Caco-2 (cell line): ENCODE measurements at regions not wholly inside any gene's neighbourhood (a gene's known extent, or its start where the extent isn't known, plus 50 kb on each side); places are given as distances from the start of the nearest gene placed in this dataset.

Experiments
- BruUV-seq: library from RNA; stranded (reverse); fragments of 400-500 nt; replicated peaks from 2 replicates; lab custom pipeline; 2021; lab: Mats Ljungman, UMichigan
- CTCF ChIA-PET: fragments of 300-600 bp; sonication (Branson Sonifier 250); formaldehyde crosslinking; loops from one replicate; lab custom pipeline; 2022; ENCODE audit warnings: antibody characterized with exemption; lab: Charles Lee
- POLR2A ChIA-PET: fragments of 300-600 bp; sonication (Branson Sonifier 250); formaldehyde crosslinking; loops from one replicate; lab custom pipeline; 2022; ENCODE audit warnings: antibody characterized with exemption; lab: Charles Lee
- DNase-seq, 2 experiments: peaks; one replicate each; pipeline versions ENCODE4 v3.0.0 to v3.0.0-alpha.2; 2020 to 2022
- H3K27me3 ChIP-seq: replicated peaks from 2 replicates; pipeline ENCODE4 v1.6.0; 2011; ENCODE audit warnings: low read length; ENCODE audit not compliant: control insufficient read depth, insufficient read depth
- H3K36me3 ChIP-seq: 2 replicates; pipeline ENCODE4 v1.5.1; 2011; ENCODE audit warnings: low read length; ENCODE audit not compliant: control insufficient read depth, insufficient read depth
- H3K4me1 ChIP-seq: fragments of 250-450 bp; sonication (Bioruptor Pico); 2 replicates; pipeline ENCODE4 v1.5.1; 2020; ENCODE audit warnings: mild to moderate bottlenecking
- H3K4me3 ChIP-seq: 2 replicates; pipeline ENCODE4 v1.5.1; 2011; ENCODE audit warnings: low read depth, mild to moderate bottlenecking, control low read depth, low read length
- H3K9me3 ChIP-seq: fragments of 250-450 bp; sonication (Bioruptor Pico); 2 replicates; pipeline ENCODE4 v1.5.1; 2020; ENCODE audit warnings: mild to moderate bottlenecking, moderate library complexity
- H3K27ac Mint-ChIP-seq: one replicate; pipeline ENCODE4 v1.8.0; 2022; ENCODE audit warnings: mixed read lengths; ENCODE audit not compliant: unreplicated experiment
- H3K27me3 Mint-ChIP-seq: one replicate; pipeline ENCODE4 v1.8.0; 2022; ENCODE audit warnings: mixed read lengths; ENCODE audit not compliant: insufficient read depth, unreplicated experiment
- H3K36me3 Mint-ChIP-seq: one replicate; pipeline ENCODE4 v1.8.0; 2022; ENCODE audit warnings: mild to moderate bottlenecking, mixed read lengths; ENCODE audit not compliant: insufficient read depth, unreplicated experiment
- H3K4me1 Mint-ChIP-seq: one replicate; pipeline ENCODE4 v1.8.0; 2022; ENCODE audit warnings: low read depth, mixed read lengths; ENCODE audit not compliant: unreplicated experiment
- H3K4me3 Mint-ChIP-seq: one replicate; pipeline ENCODE4 v1.8.0; 2022; ENCODE audit warnings: mild to moderate bottlenecking, moderate library complexity, mixed read lengths; ENCODE audit not compliant: unreplicated experiment
- H3K9me3 Mint-ChIP-seq: one replicate; pipeline ENCODE4 v1.8.0; 2022; ENCODE audit warnings: mixed read lengths; ENCODE audit not compliant: unreplicated experiment
- intact Hi-C: fragments of 100-400 bp; cut with micrococcal nuclease; formaldehyde crosslinking; loops from one replicate; pipeline ENCODE4 v1.10.0; 2022; ENCODE audit not compliant: unreplicated experiment
- TF ChIP-seq, protein P1 (sequence below), 2 experiments: fragments of 200-600 bp in 1 of 2; IDR thresholded peaks; 1 replicate in 1 of 2; 2 replicates in 1 of 2; pipeline versions ENCODE4 v1.5.1 to v1.8.0; 2011 to 2022; ENCODE audit warnings: antibody characterized with exemption in 1 of 2, control low read depth in 1 of 2, inconsistent platforms in 1 of 2, low read depth in 1 of 2, low read length in 1 of 2, mild to moderate bottlenecking in 1 of 2, moderate library complexity in 1 of 2; ENCODE audit not compliant: insufficient read depth in 1 of 2, severe bottlenecking in 1 of 2, unreplicated experiment in 1 of 2

DNA sequence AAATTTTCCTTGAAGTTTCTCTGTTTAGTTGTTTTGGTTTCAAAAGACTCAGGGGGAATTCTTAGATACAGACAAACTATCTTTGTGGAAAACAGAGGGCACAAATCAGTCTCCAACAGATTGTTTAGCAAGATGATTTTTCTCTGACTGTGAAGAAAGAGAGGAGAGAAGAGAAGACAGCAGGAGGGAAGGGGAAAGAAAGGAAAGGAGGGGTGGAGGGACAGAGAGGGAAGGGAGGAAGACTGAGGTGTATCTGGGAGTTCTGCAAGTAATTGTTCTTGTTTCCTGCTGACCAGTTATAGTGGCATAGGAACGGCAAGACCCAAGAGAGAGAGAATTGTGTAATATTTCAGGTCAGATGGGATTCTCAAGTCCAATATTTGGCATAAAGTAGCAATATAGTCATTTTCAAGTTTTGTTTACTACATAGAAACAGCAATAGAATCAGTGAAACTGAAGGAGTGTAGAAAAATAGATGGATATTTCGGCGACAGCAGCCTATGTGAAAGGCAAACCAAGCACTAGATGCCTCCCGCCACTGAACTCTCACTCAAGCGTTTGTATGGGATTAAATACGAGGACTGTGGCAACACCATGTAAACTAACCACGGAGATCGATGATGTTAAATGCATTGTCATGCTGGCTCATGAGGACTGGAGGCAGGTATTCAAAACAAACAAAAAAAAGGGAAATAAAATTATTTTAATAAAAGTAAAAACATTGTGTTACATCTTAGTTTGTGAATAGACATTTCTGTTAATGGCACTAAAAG lies 342.5 kb downstream of the SLC16A7 start:
- peaks cover 21% of the 10 kb centered on the region for H3K9me3 Mint-ChIP-seq
- peaks cover 25% of the 10 kb centered on the region for H3K4me1 Mint-ChIP-seq
- H3K36me3 Mint-ChIP-seq: peaks cover 5% of the 10 kb centered on the region
- no peak overlapping the region for H3K4me3 Mint-ChIP-seq
- Histone ChIP-seq H3K4me1 (peaks cover 57% of the 10 kb centered on the region), H3K27me3 (no peaks in the 10 kb centered on the region), H3K4me3 (no peak overlapping the region), H3K36me3 (no peaks in the 10 kb centered on the region), H3K9me3 (no peaks in the 10 kb centered on the region)
- intact Hi-C loops: no loop called here
- no TSS peak for BruUV-seq
- ChIA-PET CTCF (no interaction called here), POLR2A (no interaction called here)
- H3K27ac Mint-ChIP-seq: no peak overlapping the region
- TF ChIP-seq, protein P1, sequence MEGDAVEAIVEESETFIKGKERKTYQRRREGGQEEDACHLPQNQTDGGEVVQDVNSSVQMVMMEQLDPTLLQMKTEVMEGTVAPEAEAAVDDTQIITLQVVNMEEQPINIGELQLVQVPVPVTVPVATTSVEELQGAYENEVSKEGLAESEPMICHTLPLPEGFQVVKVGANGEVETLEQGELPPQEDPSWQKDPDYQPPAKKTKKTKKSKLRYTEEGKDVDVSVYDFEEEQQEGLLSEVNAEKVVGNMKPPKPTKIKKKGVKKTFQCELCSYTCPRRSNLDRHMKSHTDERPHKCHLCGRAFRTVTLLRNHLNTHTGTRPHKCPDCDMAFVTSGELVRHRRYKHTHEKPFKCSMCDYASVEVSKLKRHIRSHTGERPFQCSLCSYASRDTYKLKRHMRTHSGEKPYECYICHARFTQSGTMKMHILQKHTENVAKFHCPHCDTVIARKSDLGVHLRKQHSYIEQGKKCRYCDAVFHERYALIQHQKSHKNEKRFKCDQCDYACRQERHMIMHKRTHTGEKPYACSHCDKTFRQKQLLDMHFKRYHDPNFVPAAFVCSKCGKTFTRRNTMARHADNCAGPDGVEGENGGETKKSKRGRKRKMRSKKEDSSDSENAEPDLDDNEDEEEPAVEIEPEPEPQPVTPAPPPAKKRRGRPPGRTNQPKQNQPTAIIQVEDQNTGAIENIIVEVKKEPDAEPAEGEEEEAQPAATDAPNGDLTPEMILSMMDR (IDR thresholded peaks at IDR 0.05; ENCODE audit: insufficient read depth in 1 of 2, low read depth in 1 of 2, low read length in 1 of 2, severe bottlenecking in 1 of 2, unreplicated experiment in 1 of 2): no peak
- no peaks in the 10 kb centered on the region for H3K27me3 Mint-ChIP-seq
- no peak for DNase-seq

DNA sequence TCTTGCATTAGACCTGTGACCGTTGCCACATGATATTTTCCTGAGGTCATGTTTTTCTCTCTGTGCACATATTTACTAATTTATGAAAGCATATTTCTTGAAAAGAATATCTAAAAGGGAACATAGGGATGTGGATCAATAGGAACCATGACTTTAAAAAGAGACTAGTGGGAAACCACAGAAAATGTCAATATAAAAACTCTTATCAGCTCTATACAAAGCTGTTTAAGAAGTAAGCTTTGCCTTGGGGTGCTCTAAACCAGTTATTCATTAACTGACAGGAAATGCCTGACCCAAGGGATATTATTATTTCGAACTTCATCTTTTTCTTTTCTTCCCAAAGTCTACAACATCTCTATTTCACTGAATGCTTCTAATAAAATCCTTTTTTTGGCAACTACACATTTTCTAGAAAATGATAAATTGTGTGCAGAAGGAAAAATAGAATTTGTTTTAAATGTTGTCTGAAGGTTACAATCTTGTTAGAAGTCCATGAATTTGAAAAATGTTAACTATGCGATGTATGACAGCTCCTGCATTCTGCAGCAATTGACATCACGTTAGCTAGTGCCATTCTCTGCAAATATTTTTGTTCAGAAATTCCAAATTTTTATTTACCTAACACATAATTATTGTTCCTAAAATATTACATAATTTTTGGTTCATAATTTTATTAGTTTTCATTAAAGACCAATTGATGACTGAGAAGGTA lies 345.0 kb downstream of the SLC16A7 start:
- peak overlapping the region; percentile 64 for H3K4me3 Mint-ChIP-seq
- peak in 1 of 2 experiments; percentile 16 for DNase-seq

DNA sequence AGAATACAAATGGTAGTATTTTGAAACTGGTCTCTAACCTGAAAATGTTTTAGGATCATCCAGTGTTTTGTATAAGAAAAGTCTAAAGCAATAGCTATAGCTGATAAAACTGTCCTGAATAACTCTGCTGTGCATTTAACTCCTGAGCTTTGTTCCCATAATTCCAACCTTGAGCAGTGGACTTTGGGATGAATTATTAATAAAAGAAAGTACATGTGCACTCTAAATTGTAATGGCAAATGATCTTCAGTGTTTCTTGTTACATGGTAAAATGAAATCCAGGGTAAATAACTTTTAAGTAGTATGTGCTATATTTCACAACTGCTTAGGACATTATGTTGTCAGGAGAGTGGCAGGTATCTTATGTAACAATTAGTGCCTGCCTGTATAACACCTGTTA lies 345.6 kb downstream of the SLC16A7 start:
- BruUV-seq: no TSS peak
- Mint-ChIP-seq H3K4me1 (peaks cover 25% of the 10 kb centered on the region), H3K27ac (no peak overlapping the region), H3K36me3 (no peaks in the 10 kb centered on the region), H3K9me3 (peaks cover 13% of the 10 kb centered on the region), H3K27me3 (no peaks in the 10 kb centered on the region), H3K4me3 (no peak overlapping the region)
- POLR2A ChIA-PET: no interaction called here
- DNase-seq: no peak
- no peaks in the 10 kb centered on the region for H3K36me3 ChIP-seq
- H3K4me3 ChIP-seq: no peak overlapping the region
- peaks cover 54% of the 10 kb centered on the region for H3K4me1 ChIP-seq
- TF ChIP-seq, protein P1 (IDR thresholded peaks at IDR 0.05; ENCODE audit: insufficient read depth in 1 of 2, low read depth in 1 of 2, low read length in 1 of 2, severe bottlenecking in 1 of 2, unreplicated experiment in 1 of 2): no peak
- H3K27me3 ChIP-seq: no peaks in the 10 kb centered on the region
- intact Hi-C loops: no loop called here
- H3K9me3 ChIP-seq: no peaks in the 10 kb centered on the region
- CTCF ChIA-PET: no interaction called here

More for the DNA sequence above, 345.0 kb downstream of the SLC16A7 start:
- intact Hi-C loops: no loop called here
- no TSS peak for BruUV-seq
- peaks cover 57% of the 10 kb centered on the region for H3K4me1 ChIP-seq
- Mint-ChIP-seq H3K36me3 (no peaks in the 10 kb centered on the region), H3K27ac (peak overlapping the region; percentile 80), H3K9me3 (peaks cover 13% of the 10 kb centered on the region), H3K4me1 (peaks cover 25% of the 10 kb centered on the region), H3K27me3 (no peaks in the 10 kb centered on the region)
- ChIA-PET CTCF (no interaction called here), POLR2A (no interaction called here)
- H3K4me3 ChIP-seq: no peak overlapping the region
- TF ChIP-seq, protein P1 (IDR thresholded peaks at IDR 0.05; ENCODE audit: insufficient read depth in 1 of 2, low read depth in 1 of 2, low read length in 1 of 2, severe bottlenecking in 1 of 2, unreplicated experiment in 1 of 2): no peak
- no peaks in the 10 kb centered on the region for H3K36me3 ChIP-seq
- H3K9me3 ChIP-seq: no peaks in the 10 kb centered on the region
- H3K27me3 ChIP-seq: no peaks in the 10 kb centered on the region
